Aorta (tissue), 5 donors: ENCODE measurements at regions not wholly inside any gene's neighbourhood (a gene's known extent, or its start where the extent isn't known, plus 50 kb on each side); places are given as distances from the start of the nearest gene placed in this dataset.

Experiments used
- ATAC-seq: fragments of 200-7000 bp; cut with Tn5 transposase; one replicate; pipeline ENCODE4 v1.9.1; 2022; ENCODE audit warnings: moderate library complexity; ENCODE audit not compliant: low FRiP score
- DNase-seq, 2 donors: peaks; one replicate each; pipeline ENCODE4 v3.0.0-alpha.2; 2020
- H3K27ac ChIP-seq, 2 donors: one replicate each; pipeline ENCODE4 v1.5.1; 2013; ENCODE audit warnings: low read length in 2 of 2, mild to moderate bottlenecking in 2 of 2, moderate library complexity in 2 of 2, control low read depth in 1 of 2, inconsistent platforms in 1 of 2, low read depth in 1 of 2
- H3K27me3 ChIP-seq, 2 donors: one replicate each; pipeline ENCODE4 v1.6.1; 2013; ENCODE audit warnings: control low read depth in 1 of 2, low read length in 1 of 2, mild to moderate bottlenecking in 1 of 2, moderate library complexity in 1 of 2; ENCODE audit not compliant: insufficient read depth in 2 of 2, control insufficient read depth in 1 of 2
- H3K36me3 ChIP-seq, 2 donors: one replicate each; pipeline ENCODE4 v1.6.1; 2013; ENCODE audit warnings: control low read depth in 1 of 2, low read length in 1 of 2, mild to moderate bottlenecking in 1 of 2; ENCODE audit not compliant: insufficient read depth in 2 of 2, control insufficient read depth in 1 of 2
- H3K4me1 ChIP-seq, 2 donors: one replicate each; pipeline ENCODE4 v1.6.1; 2013; ENCODE audit warnings: low read length in 2 of 2, control low read depth in 1 of 2, mild to moderate bottlenecking in 1 of 2, moderate library complexity in 1 of 2; ENCODE audit not compliant: insufficient read depth in 2 of 2, control insufficient read depth in 1 of 2
- H3K4me3 ChIP-seq, 2 donors: one replicate each; pipeline ENCODE4 v1.5.1; 2013; ENCODE audit warnings: low read length in 2 of 2, control low read depth in 1 of 2, mild to moderate bottlenecking in 1 of 2
- H3K9me3 ChIP-seq: one replicate; pipeline ENCODE4 v1.6.1; 2013; ENCODE audit warnings: mild to moderate bottlenecking, low read length; ENCODE audit not compliant: control insufficient read depth
- WGBS, 2 donors: extraction: QIAGEN DNeasy Blood & Tissue Kit; methylation state at CpG; one replicate each; pipeline ENCODE4 v1.1.7; 2013; 5-methylcytosine and 5-hydroxymethylcytosine counted together
- intact Hi-C, 2 donors: fragments of 100-400 bp; cut with DNase I; formaldehyde crosslinking; loops; one replicate each; pipeline versions ENCODE4 v1.14.2 to v1.15.0; 2022
- donor health status: healthy with polysubstance abuse.
- donor health status: Bipolar disorder and iron deficiency.
- donor health status: DM: no; HTN: no; CAD: no.
- donor health status: DM: no; HTN: no; CAD: no.
- donor health status: DM: yes; HTN: yes; CAD: no.

GRCh38 chr15:87144775-87145174 lies 1065.1 kb downstream of the AGBL1 start:
- H3K36me3 ChIP-seq = no peaks in the 10 kb centered on the region
- WGBS, 2 donors = 4 to 18% methylated on average over 1 of the region's 1 CpG
- intact Hi-C loops = no loop called here
- H3K9me3 ChIP-seq = no peaks in the 10 kb centered on the region
- H3K27ac ChIP-seq = no peak overlapping the region
- ATAC-seq (no peak), DNase-seq (no peak)
- H3K4me3 ChIP-seq = no peak overlapping the region
- H3K4me1 ChIP-seq = no peaks in the 10 kb centered on the region
- no peaks in the 10 kb centered on the region for H3K27me3 ChIP-seq

- H3K27me3 ChIP-seq = no peaks in the 10 kb centered on the region
- no peaks in the 10 kb centered on the region for H3K4me1 ChIP-seq
- DNase-seq = no peak
- no peak overlapping the region for H3K27ac ChIP-seq
- H3K9me3 ChIP-seq = no peaks in the 10 kb centered on the region
- no peak overlapping the region for H3K4me3 ChIP-seq
- no peaks in the 10 kb centered on the region for H3K36me3 ChIP-seq
- ATAC-seq = no peak
- intact Hi-C loops = no loop called here
Observed at GRCh38 chr15:87142096-87142495, 1062.4 kb downstream of the AGBL1 start.

- ATAC-seq = no peak
Observed at GRCh38 chr15:87135109-87135508, 1055.4 kb downstream of the AGBL1 start.

GRCh38 chr15:87133704-87134103 lies 1054.0 kb downstream of the AGBL1 start:
- no peaks in the 10 kb centered on the region for H3K4me1 ChIP-seq
- ATAC-seq = no peak
- H3K4me3 ChIP-seq = no peak overlapping the region
- no peak for DNase-seq
- H3K27me3 ChIP-seq = no peaks in the 10 kb centered on the region
- no peak overlapping the region for H3K27ac ChIP-seq
- H3K36me3 ChIP-seq = no peaks in the 10 kb centered on the region
- no peaks in the 10 kb centered on the region for H3K9me3 ChIP-seq
- intact Hi-C loops = no loop called here

More at GRCh38 chr15:87135109-87135508, 1055.4 kb downstream of the AGBL1 start:
- no peaks in the 10 kb centered on the region for H3K27me3 ChIP-seq
- H3K9me3 ChIP-seq = no peaks in the 10 kb centered on the region
- H3K4me1 ChIP-seq = no peaks in the 10 kb centered on the region
- H3K27ac ChIP-seq = no peak overlapping the region
- DNase-seq = no peak
- intact Hi-C loops = no loop called here
- H3K4me3 ChIP-seq = no peak overlapping the region
- no peaks in the 10 kb centered on the region for H3K36me3 ChIP-seq

GRCh38 chr15:87131067-87131466 lies 1051.4 kb downstream of the AGBL1 start:
- no peak overlapping the region for H3K27ac ChIP-seq
- no peaks in the 10 kb centered on the region for H3K27me3 ChIP-seq
- no peak for DNase-seq
- intact Hi-C loops = no loop called here
- H3K36me3 ChIP-seq = no peaks in the 10 kb centered on the region
- no peaks in the 10 kb centered on the region for H3K9me3 ChIP-seq
- no peaks in the 10 kb centered on the region for H3K4me1 ChIP-seq
- no peak overlapping the region for H3K4me3 ChIP-seq
- ATAC-seq = no peak
- WGBS, 2 donors = 84 to 92% methylated on average over 1 of the region's 1 CpG

GRCh38 chr15:87129916-87130315 lies 1050.2 kb downstream of the AGBL1 start:
- WGBS, 2 donors = 63 to 77% methylated on average over 1 of the region's 1 CpG
- Histone ChIP-seq H3K4me3 (no peak overlapping the region), H3K27ac (no peak overlapping the region), H3K36me3 (no peaks in the 10 kb centered on the region), H3K9me3 (no peaks in the 10 kb centered on the region), H3K27me3 (no peaks in the 10 kb centered on the region), H3K4me1 (no peaks in the 10 kb centered on the region)
- ATAC-seq (no peak), DNase-seq (no peak)
- intact Hi-C loops = no loop called here

GRCh38 chr15:87123676-87124382 lies 1044.2 kb downstream of the AGBL1 start:
- H3K27me3 ChIP-seq = no peaks in the 10 kb centered on the region
- WGBS, 2 donors = 82 to 84% methylated on average over 27 of the region's 27 CpGs

GRCh38 chr15:87121336-87121735 lies 1041.7 kb downstream of the AGBL1 start:
- Histone ChIP-seq H3K9me3 (no peaks in the 10 kb centered on the region), H3K36me3 (no peaks in the 10 kb centered on the region), H3K4me3 (no peak overlapping the region), H3K4me1 (no peaks in the 10 kb centered on the region), H3K27ac (no peak overlapping the region), H3K27me3 (no peaks in the 10 kb centered on the region)
- ATAC-seq = no peak
- 25 to 38% methylated on average over 2 of the region's 2 CpGs for WGBS, 2 donors
- intact Hi-C loops = no loop called here
- no peak for DNase-seq

More at GRCh38 chr15:87123676-87124382, 1044.2 kb downstream of the AGBL1 start:
- ATAC-seq (no peak), DNase-seq (no peak)
- H3K4me3 ChIP-seq = no peak overlapping the region
- H3K27ac ChIP-seq = no peak overlapping the region
- intact Hi-C loops = no loop called here
- no peaks in the 10 kb centered on the region for H3K36me3 ChIP-seq
- H3K9me3 ChIP-seq = no peaks in the 10 kb centered on the region
- H3K4me1 ChIP-seq = no peaks in the 10 kb centered on the region

GRCh38 chr15:87120555-87120954 lies 1040.9 kb downstream of the AGBL1 start:
- no peaks in the 10 kb centered on the region for H3K36me3 ChIP-seq
- intact Hi-C loops = no loop called here
- H3K27me3 ChIP-seq = no peaks in the 10 kb centered on the region
- no peak overlapping the region for H3K27ac ChIP-seq
- ATAC-seq = no peak
- no peaks in the 10 kb centered on the region for H3K4me1 ChIP-seq
- H3K4me3 ChIP-seq = no peak overlapping the region
- H3K9me3 ChIP-seq = no peaks in the 10 kb centered on the region
- DNase-seq = no peak
